Kidney epithelial cell (primary cell): ENCODE measurements at regions not wholly inside any gene's neighbourhood (a gene's known extent, or its start where the extent isn't known, plus 50 kb on each side); places are given as distances from the start of the nearest gene placed in this dataset.

Source experiments
- DNase-seq: peaks from one replicate; pipeline ENCODE4 v3.0.0-alpha.2; 2010; ENCODE audit warnings: low read depth
- H3K27me3 ChIP-seq: 2 replicates; pipeline ENCODE4 v1.6.0; 2011; ENCODE audit warnings: low read length; ENCODE audit not compliant: control insufficient read depth, insufficient read depth
- H3K36me3 ChIP-seq: 2 replicates; pipeline ENCODE4 v1.5.1; 2011; ENCODE audit warnings: low read length; ENCODE audit not compliant: control insufficient read depth, insufficient read depth
- H3K4me3 ChIP-seq: 2 replicates; pipeline ENCODE4 v1.5.1; 2011; ENCODE audit warnings: low read depth, mild to moderate bottlenecking, control low read depth, low read length
- TF ChIP-seq, protein P1 (sequence below): IDR thresholded peaks from 2 replicates; pipeline ENCODE4 v1.5.1; 2011; ENCODE audit warnings: mild to moderate bottlenecking, moderate library complexity, low read length, control low read depth, inconsistent platforms; ENCODE audit not compliant: insufficient read depth, poor library complexity, severe bottlenecking

DNA sequence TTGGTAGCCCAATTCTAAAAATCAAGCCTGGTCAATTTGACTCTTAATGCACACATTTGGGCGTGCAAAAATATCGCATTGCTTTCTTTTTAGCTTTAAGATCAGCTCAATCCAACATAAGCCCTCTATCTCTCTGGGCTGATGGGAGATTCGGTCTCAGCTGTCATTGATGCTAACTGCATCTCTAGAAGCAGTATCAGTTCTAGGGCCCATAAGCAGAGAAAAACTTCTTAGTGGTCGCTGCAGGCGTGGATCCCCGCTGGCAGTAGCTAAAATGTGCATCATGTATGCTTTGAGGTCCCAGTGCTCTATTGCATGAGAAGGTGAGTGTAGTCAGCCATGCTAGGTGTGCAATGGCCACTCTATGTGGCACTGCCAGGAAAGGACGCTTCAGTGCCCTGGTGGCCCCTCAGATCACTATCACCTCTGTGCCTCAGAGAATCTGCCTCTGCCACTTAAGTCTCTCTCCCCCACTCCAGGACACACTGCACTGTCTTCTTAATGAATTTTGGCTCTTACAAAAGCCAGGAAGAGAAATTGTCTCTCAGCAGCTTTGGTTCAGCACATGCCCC lies 79.7 kb upstream of the GADD45A start:
- no peak for DNase-seq
- Histone ChIP-seq H3K4me3 (no peak overlapping the region), H3K36me3 (no peaks in the 10 kb centered on the region), H3K27me3 (no peaks in the 10 kb centered on the region)
- TF ChIP-seq, protein P1, sequence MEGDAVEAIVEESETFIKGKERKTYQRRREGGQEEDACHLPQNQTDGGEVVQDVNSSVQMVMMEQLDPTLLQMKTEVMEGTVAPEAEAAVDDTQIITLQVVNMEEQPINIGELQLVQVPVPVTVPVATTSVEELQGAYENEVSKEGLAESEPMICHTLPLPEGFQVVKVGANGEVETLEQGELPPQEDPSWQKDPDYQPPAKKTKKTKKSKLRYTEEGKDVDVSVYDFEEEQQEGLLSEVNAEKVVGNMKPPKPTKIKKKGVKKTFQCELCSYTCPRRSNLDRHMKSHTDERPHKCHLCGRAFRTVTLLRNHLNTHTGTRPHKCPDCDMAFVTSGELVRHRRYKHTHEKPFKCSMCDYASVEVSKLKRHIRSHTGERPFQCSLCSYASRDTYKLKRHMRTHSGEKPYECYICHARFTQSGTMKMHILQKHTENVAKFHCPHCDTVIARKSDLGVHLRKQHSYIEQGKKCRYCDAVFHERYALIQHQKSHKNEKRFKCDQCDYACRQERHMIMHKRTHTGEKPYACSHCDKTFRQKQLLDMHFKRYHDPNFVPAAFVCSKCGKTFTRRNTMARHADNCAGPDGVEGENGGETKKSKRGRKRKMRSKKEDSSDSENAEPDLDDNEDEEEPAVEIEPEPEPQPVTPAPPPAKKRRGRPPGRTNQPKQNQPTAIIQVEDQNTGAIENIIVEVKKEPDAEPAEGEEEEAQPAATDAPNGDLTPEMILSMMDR = no peak

DNA sequence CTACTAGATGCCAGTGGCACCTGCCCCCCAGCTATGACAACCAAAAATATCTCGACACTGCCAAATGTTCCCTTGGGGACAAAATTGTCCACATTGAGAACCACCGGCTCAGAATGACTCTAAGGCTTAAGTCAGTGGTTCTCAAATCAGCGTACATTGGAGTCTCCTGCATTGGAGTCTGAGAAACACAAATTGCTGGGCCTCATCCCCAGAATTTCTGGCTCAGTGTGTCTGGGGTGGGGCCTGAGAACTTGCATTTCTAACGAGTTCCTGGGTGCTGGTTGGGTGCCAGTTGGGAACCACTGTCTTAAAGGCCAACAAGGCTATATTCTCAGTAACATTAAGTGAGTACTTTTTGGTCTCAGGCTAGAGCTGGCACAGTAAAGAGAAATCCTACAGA lies 77.7 kb upstream of the GADD45A start:
- Histone ChIP-seq H3K4me3 (no peak overlapping the region), H3K27me3 (no peaks in the 10 kb centered on the region), H3K36me3 (no peaks in the 10 kb centered on the region)
- TF ChIP-seq, protein P1 = no peak
- no peak for DNase-seq

DNA sequence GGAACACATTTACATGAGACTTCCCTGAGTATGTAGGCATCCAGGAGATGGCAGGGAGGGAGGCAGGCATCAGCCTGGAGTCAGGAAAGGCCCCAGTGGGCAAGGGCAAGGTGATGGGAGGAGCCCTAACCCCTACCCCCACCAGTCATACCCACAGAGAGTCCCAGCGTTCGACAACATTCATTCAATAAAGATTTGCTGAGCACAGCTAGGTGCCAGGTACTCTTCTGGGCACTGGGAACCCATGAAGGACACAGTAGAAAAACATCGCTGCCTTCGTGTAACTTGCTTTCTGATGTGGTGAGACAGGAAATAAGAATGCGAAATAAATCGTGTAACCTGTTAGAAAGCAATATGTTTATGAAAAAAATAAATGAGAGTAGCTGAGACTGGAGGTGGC lies 77.3 kb upstream of the GADD45A start:
- TF ChIP-seq, protein P1 = no peak
- no peak for DNase-seq
- Histone ChIP-seq H3K36me3 (no peaks in the 10 kb centered on the region), H3K4me3 (no peak overlapping the region), H3K27me3 (no peaks in the 10 kb centered on the region)

DNA sequence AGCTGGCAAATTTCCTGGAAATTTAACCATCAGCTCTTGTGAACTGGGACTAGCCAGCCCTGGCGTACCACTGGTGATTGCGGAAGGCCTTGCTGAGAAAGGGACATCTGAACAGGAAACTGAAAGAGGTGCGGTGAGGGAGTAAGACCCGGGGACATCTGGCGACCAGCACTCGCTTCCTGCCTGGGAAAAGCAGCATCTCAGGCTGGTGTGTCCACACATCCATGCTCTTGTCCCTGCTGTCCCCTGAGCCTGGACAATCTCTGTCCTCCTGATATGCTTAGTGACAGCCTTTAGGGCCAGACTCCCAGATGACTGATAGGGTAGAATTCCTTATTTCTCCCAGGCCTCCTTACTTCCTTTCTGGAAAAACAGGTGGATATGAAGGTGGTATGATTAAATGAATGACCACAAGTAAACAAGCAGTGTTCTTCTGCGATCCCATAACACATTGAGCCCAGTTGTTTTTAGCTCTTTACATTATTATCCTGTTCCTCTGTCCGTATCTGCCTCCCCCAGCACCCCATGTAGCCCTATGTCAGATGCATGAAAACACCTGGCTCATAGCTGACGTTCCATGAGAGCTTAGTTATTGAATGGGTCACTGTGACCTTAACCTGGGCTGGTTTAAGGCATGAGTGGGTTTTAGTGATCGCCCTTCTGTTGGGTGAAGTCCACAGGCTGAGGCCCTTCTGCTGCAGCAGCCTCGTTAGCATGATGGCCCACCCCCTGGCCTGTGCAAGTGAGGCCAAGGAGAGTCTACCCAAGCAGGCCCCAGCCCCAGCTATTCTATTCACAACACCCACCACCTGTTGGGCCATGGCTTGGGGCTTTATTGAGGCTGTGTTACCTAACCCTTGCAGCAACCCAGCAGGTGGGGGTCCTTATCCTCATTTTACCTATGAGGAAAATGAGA lies 76.1 kb upstream of the GADD45A start:
- no peak for DNase-seq
- TF ChIP-seq, protein P1 = no peak
- no peaks in the 10 kb centered on the region for H3K36me3 ChIP-seq
- H3K27me3 ChIP-seq = no peaks in the 10 kb centered on the region
- H3K4me3 ChIP-seq = no peak overlapping the region

DNA sequence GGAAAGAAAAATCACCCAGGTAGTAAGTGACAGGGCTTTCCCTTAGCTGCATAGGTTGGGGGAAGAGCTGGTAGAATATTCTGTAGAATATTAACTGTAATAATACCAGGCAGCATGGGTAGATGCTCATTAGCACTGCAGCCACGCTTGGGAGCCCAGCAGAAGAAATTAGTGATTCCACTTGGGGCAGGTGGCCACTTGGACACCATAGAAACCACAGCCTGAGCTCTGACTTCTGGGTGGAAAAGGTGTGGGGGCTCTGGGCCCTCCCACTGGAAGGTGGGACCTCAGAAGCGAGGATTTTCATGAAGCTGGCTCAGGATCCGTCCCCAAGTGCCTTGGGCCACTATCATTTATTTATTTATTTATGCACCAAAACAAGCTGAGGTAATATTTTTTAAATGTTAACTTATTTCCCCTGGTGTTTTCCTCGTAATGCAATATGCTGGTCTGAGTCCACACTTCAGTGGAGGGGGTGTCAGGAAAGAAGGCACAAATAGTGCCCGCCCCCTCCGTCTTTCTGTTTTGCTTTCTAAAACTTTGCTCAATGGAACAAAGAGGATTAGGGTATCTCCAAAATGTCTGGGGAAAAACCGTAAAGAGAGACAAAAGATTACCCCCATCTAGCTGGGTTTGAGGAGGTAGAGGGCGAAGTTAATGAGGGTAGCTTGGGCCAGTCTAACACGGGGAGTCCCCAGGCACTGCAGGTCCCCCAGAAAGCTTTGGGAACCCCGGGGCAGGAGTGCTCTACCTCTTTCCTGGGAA lies 75.2 kb upstream of the GADD45A start:
- TF ChIP-seq, protein P1 = no peak
- Histone ChIP-seq H3K4me3 (no peak overlapping the region), H3K36me3 (no peaks in the 10 kb centered on the region), H3K27me3 (no peaks in the 10 kb centered on the region)
- no peak for DNase-seq
